B cell (primary cell): ENCODE measurements at regions not wholly inside any gene's neighbourhood (a gene's known extent, or its start where the extent isn't known, plus 50 kb on each side); places are given as distances from the start of the nearest gene placed in this dataset.

Experiments
- ATAC-seq: fragments of 200-7000 bp; cut with Tn5 transposase; one replicate; pipeline ENCODE4 v1.10.0; 2021; ENCODE audit warnings: low read depth, mild to moderate bottlenecking, moderate number of reproducible peaks, moderate library complexity
- CTCF ChIA-PET: fragments of 350-600 bp; sonication (Branson Sonifier 250); formaldehyde crosslinking; loops from one replicate; lab custom pipeline; 2021; ENCODE audit warnings: antibody characterized with exemption, inconsistent platforms; lab: Charles Lee
- POLR2A ChIA-PET: fragments of 350-600 bp; sonication (Branson Sonifier 250); formaldehyde crosslinking; loops from one replicate; lab custom pipeline; 2021; ENCODE audit warnings: antibody characterized with exemption; lab: Charles Lee
- DNase-seq: peaks from one replicate; pipeline ENCODE4 v3.0.0; 2013
- H2AFZ ChIP-seq: 2 replicates; pipeline ENCODE4 v1.6.1; 2012; ENCODE audit warnings: mild to moderate bottlenecking, low read depth, low read length; ENCODE audit not compliant: insufficient read depth, poor library complexity, severe bottlenecking
- H3K27ac ChIP-seq, 2 donors: 1 replicate in 1 of 2; 2 replicates in 1 of 2; pipeline ENCODE4 v1.5.1; 2012 to 2013; ENCODE audit warnings: low read length in 2 of 2, mild to moderate bottlenecking in 2 of 2, moderate library complexity in 1 of 2
- H3K27me3 ChIP-seq, 4 experiments: fragments of 200-600 bp in 1 of 4; sonication (generic) in 1 of 4; replicated peaks in 1 of 4; 1 replicate in 2 of 4; 2 replicates in 2 of 4; pipeline versions ENCODE4 v1.6.1 to v1.7.0; 2013 to 2016; ENCODE audit warnings: low read length in 3 of 4, mild to moderate bottlenecking in 2 of 4, mixed read lengths in 1 of 4, moderate library complexity in 1 of 4; ENCODE audit not compliant: insufficient read depth in 4 of 4, control insufficient read depth in 3 of 4; ENCODE audit errors: control extremely low read depth in 1 of 4
- H3K36me3 ChIP-seq, 2 experiments: replicated peaks in 1 of 2; 1 replicate in 1 of 2; 2 replicates in 1 of 2; pipeline versions ENCODE4 v1.6.1 to v1.7.1; 2013; ENCODE audit warnings: low read length in 1 of 2; ENCODE audit not compliant: insufficient read depth in 2 of 2, control insufficient read depth in 1 of 2; ENCODE audit errors: control extremely low read depth in 1 of 2, extremely low read depth in 1 of 2
- H3K4me1 ChIP-seq, 2 donors: fragments of 200-600 bp in 1 of 2; sonication (generic) in 1 of 2; 1 replicate in 1 of 2; 2 replicates in 1 of 2; pipeline versions ENCODE4 v1.5.1 to v1.6.1; 2013 to 2017; ENCODE audit warnings: low read length in 2 of 2; ENCODE audit not compliant: control insufficient read depth in 2 of 2, insufficient read depth in 2 of 2
- H3K4me2 ChIP-seq: replicated peaks from 2 replicates; pipeline ENCODE3; 2012; ENCODE audit warnings: mild to moderate bottlenecking, low read depth, low read length; ENCODE audit not compliant: poor library complexity, severe bottlenecking
- H3K4me3 ChIP-seq, 5 experiments: fragments of 200-600 bp in 1 of 5; sonication (generic) in 1 of 5; 1 replicate in 3 of 5; 2 replicates in 2 of 5; pipeline versions ENCODE4 v1.5.1 to v1.7.0; 2011 to 2016; ENCODE audit warnings: low read length in 4 of 5, mild to moderate bottlenecking in 4 of 5, low read depth in 2 of 5, control low read depth in 1 of 5, moderate library complexity in 1 of 5; ENCODE audit not compliant: insufficient read depth in 1 of 5; ENCODE audit errors: control extremely low read depth in 1 of 5, extremely low read depth in 1 of 5
- H3K79me2 ChIP-seq: fragments of 200-600 bp; sonication (generic); one replicate; pipeline ENCODE4 v1.6.0; 2016; ENCODE audit warnings: low read length; ENCODE audit not compliant: control insufficient read depth, insufficient read depth
- H3K9ac ChIP-seq: fragments of 200-600 bp; sonication (generic); 2 replicates; pipeline ENCODE4 v1.6.1; 2017; ENCODE audit warnings: mild to moderate bottlenecking, low read length, moderate library complexity
- H3K9me3 ChIP-seq, 3 donors: one replicate each; pipeline versions ENCODE4 v1.6.1 to v1.7.1; 2013; ENCODE audit warnings: low read length in 2 of 3; ENCODE audit not compliant: control insufficient read depth in 2 of 3, insufficient read depth in 1 of 3; ENCODE audit errors: control extremely low read depth in 1 of 3
- H4K20me1 ChIP-seq: 2 replicates; pipeline ENCODE4 v1.6.0; 2012; ENCODE audit warnings: mild to moderate bottlenecking, low read length; ENCODE audit not compliant: insufficient read depth, control insufficient read depth, poor library complexity, severe bottlenecking
- H3K27ac Mint-ChIP-seq: one replicate; pipeline ENCODE4 v1.8.0; 2021; ENCODE audit warnings: mixed read lengths
- H3K27me3 Mint-ChIP-seq: one replicate; pipeline ENCODE4 v1.8.0; 2021; ENCODE audit warnings: mixed read lengths
- H3K4me1 Mint-ChIP-seq: one replicate; pipeline ENCODE4 v1.8.0; 2021; ENCODE audit warnings: mixed read lengths
- H3K4me3 Mint-ChIP-seq: one replicate; pipeline ENCODE4 v1.8.0; 2021; ENCODE audit warnings: mixed read lengths
- H3K9me3 Mint-ChIP-seq: one replicate; pipeline ENCODE4 v1.8.0; 2022; ENCODE audit warnings: mixed read lengths; ENCODE audit not compliant: insufficient read depth
- CTCF ChIP-seq: fragments of 200-600 bp; IDR thresholded peaks from one replicate; pipeline ENCODE4 v1.8.0; 2022; ENCODE audit warnings: antibody characterized with exemption, mild to moderate bottlenecking
- EZH2 ChIP-seq: IDR thresholded peaks from 2 replicates; pipeline ENCODE4 v1.6.1; 2012; ENCODE audit warnings: borderline replicate concordance, low read depth, mild to moderate bottlenecking, moderate library complexity, low read length; ENCODE audit not compliant: insufficient read depth, poor library complexity, severe bottlenecking
- WGBS: methylation state at CpG from one replicate; pipeline ENCODE4 v1.1.5; 2013; ENCODE audit warnings: missing lambda C conversion rate; ENCODE audit not compliant: insufficient coverage; 5-methylcytosine and 5-hydroxymethylcytosine counted together
- intact Hi-C: fragments of 100-400 bp; cut with micrococcal nuclease; formaldehyde crosslinking; loops from one replicate; pipeline ENCODE4 v1.10.0; 2022

- no peak for DNase-seq
- Histone ChIP-seq H3K27me3 (peaks cover 0 to 25% (median 3%) of the 10 kb centered on the region in 4 experiments), H3K79me2 (no peaks in the 10 kb centered on the region), H3K4me3 (no peak overlapping the region), H2AFZ (no peak overlapping the region), H3K4me1 (no peaks in the 10 kb centered on the region), H3K4me2 (no peak overlapping the region), H3K36me3 (no peaks in the 10 kb centered on the region), H3K9ac (no peak overlapping the region), H4K20me1 (no peaks in the 10 kb centered on the region), H3K27ac (no peak overlapping the region), H3K9me3 (peaks cover 0 to 10% (median 0%) of the 10 kb centered on the region in 3 donors)
- 9% methylated on average over 11 of the region's 21 CpGs for WGBS
- POLR2A ChIA-PET = no interaction called here
- Mint-ChIP-seq H3K4me1 (no peaks in the 10 kb centered on the region), H3K9me3 (no peaks in the 10 kb centered on the region), H3K4me3 (no peak overlapping the region), H3K27ac (no peak overlapping the region), H3K27me3 (peaks cover 50% of the 10 kb centered on the region)
- CTCF ChIA-PET = no interaction called here
- intact Hi-C loops = no loop called here
- ATAC-seq = no peak
- TF ChIP-seq EZH2 (no peak), CTCF (no peak)
Measured at GRCh38 chr20:56974499-56975250, 291.8 kb downstream of the BMP7 start.

- POLR2A ChIA-PET = no interaction called here
- no peaks in the 10 kb centered on the region for H3K79me2 ChIP-seq
- no peak overlapping the region for H3K9ac ChIP-seq
- peaks cover 50% of the 10 kb centered on the region for H3K27me3 Mint-ChIP-seq
- no peak overlapping the region for H3K4me3 ChIP-seq
- no peak overlapping the region for H3K27ac Mint-ChIP-seq
- no peaks in the 10 kb centered on the region for H3K9me3 Mint-ChIP-seq
- no peak overlapping the region for H3K4me3 Mint-ChIP-seq
- no peak overlapping the region for H3K4me2 ChIP-seq
- no peak overlapping the region for H2AFZ ChIP-seq
- no peaks in the 10 kb centered on the region for H3K36me3 ChIP-seq
- H4K20me1 ChIP-seq = no peaks in the 10 kb centered on the region
- H3K4me1 ChIP-seq = no peaks in the 10 kb centered on the region
- intact Hi-C loops = no loop called here
- CTCF ChIA-PET = no interaction called here
- no peak for ATAC-seq
- peaks cover 0 to 10% (median 0%) of the 10 kb centered on the region in 3 donors for H3K9me3 ChIP-seq
- no peaks in the 10 kb centered on the region for H3K4me1 Mint-ChIP-seq
- DNase-seq = no peak
- TF ChIP-seq CTCF (no peak), EZH2 (no peak)
- no peak overlapping the region for H3K27ac ChIP-seq
- 88% methylated on average over 2 of the region's 2 CpGs for WGBS
- peaks cover 0 to 26% (median 3%) of the 10 kb centered on the region in 4 experiments for H3K27me3 ChIP-seq
Measured at GRCh38 chr20:56975838-56976237, 290.6 kb downstream of the BMP7 start.
